C4-2B (cell line): ENCODE measurements at regions not wholly inside any gene's neighbourhood (a gene's known extent, or its start where the extent isn't known, plus 50 kb on each side); places are given as distances from the start of the nearest gene placed in this dataset.

Experiments used
- ZFX ChIP-seq: fragments of 450-650 bp; IDR thresholded peaks from 2 replicates; pipeline ENCODE4 v1.6.1; 2017
- TF ChIP-seq, protein P1 (sequence below): fragments of 450-650 bp; conservative IDR thresholded peaks from 2 replicates; pipeline ENCODE4 v1.5.1; 2017; ENCODE audit warnings: mild to moderate bottlenecking

GRCh38 chr2:199663157-199663556 is 187.8 kb downstream of the FTCDNL1 start:
- TF ChIP-seq, protein P1, sequence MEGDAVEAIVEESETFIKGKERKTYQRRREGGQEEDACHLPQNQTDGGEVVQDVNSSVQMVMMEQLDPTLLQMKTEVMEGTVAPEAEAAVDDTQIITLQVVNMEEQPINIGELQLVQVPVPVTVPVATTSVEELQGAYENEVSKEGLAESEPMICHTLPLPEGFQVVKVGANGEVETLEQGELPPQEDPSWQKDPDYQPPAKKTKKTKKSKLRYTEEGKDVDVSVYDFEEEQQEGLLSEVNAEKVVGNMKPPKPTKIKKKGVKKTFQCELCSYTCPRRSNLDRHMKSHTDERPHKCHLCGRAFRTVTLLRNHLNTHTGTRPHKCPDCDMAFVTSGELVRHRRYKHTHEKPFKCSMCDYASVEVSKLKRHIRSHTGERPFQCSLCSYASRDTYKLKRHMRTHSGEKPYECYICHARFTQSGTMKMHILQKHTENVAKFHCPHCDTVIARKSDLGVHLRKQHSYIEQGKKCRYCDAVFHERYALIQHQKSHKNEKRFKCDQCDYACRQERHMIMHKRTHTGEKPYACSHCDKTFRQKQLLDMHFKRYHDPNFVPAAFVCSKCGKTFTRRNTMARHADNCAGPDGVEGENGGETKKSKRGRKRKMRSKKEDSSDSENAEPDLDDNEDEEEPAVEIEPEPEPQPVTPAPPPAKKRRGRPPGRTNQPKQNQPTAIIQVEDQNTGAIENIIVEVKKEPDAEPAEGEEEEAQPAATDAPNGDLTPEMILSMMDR = no peak
- TF ChIP-seq ZFX = no peak
